ENCODE measurements at regions not wholly inside any gene's neighbourhood (a gene's known extent, or its start where the extent isn't known, plus 50 kb on each side); places are given as distances from the start of the nearest gene placed in this dataset.

DNA sequence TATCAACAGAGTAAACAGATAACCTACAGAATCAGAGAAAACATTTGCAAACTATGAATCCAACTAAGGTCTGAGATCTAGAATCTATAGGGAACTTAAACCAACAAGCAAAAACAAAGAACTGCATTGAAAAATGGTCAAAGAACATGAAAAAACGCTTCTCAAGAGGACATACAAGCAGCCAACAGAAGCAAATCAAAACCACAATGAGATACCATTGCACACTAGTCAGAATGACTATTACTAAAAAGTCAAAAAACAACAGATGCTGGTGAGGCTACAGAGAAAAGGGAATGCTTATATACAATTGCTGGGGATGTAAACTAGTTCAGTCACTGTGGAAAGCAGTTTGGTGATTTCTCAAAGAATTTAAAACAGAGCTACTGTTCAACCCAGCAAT is 255.7 kb downstream of the TMEM47 start:
- no peaks in the 10 kb centered on the region for H3K36me3 ChIP-seq
- no peak overlapping the region for H3K4me3 ChIP-seq
- intact Hi-C loops (cut with DNase I; ENCODE audit: low total_unique reads): no loop called here
- H3K9me3 ChIP-seq: no peaks in the 10 kb centered on the region
- H3K27ac ChIP-seq: no peak overlapping the region
- no peaks in the 10 kb centered on the region for H3K4me1 ChIP-seq
- DNase-seq: no peak
- TF ChIP-seq POLR2A (IDR thresholded peaks at IDR 0.05) (no peak), POLR2AphosphoS5 (IDR thresholded peaks at IDR 0.05) (no peak)
- TF ChIP-seq, protein P1, sequence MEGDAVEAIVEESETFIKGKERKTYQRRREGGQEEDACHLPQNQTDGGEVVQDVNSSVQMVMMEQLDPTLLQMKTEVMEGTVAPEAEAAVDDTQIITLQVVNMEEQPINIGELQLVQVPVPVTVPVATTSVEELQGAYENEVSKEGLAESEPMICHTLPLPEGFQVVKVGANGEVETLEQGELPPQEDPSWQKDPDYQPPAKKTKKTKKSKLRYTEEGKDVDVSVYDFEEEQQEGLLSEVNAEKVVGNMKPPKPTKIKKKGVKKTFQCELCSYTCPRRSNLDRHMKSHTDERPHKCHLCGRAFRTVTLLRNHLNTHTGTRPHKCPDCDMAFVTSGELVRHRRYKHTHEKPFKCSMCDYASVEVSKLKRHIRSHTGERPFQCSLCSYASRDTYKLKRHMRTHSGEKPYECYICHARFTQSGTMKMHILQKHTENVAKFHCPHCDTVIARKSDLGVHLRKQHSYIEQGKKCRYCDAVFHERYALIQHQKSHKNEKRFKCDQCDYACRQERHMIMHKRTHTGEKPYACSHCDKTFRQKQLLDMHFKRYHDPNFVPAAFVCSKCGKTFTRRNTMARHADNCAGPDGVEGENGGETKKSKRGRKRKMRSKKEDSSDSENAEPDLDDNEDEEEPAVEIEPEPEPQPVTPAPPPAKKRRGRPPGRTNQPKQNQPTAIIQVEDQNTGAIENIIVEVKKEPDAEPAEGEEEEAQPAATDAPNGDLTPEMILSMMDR (IDR thresholded peaks at IDR 0.05 in 8 of 11, conservative IDR thresholded peaks at IDR 0.05 in 3 of 11): no peak
- 37 to 80% (median 57%) methylated on average over 1 of the region's 1 CpG for WGBS, 5 donors
- H3K27me3 ChIP-seq (replicated peaks in 1 of 7): no peaks in the 10 kb centered on the region

DNA sequence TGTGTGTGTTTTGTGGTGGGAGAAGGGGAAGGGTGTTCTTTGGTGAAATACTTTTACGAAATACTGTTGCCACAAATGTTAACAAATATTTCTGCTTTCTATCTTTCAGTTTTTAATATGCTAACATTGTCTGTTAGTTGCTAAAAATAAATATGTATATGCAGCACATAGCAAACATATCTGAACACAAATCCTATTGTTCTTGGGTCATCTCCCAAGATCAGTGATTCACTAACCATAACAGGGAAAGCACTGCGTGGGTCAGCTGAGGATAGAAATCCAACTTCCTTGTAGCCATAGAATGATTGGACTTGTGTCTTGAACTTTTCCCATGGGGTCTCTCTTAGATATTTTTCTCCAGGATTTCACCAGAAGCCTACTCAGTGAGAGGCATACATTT is 250.3 kb upstream of the FAM47A start:
- H3K9me3 ChIP-seq: no peaks in the 10 kb centered on the region
- WGBS, 5 donors: 54 to 95% (median 75%) methylated on average over 2 of the region's 2 CpGs

DNA sequence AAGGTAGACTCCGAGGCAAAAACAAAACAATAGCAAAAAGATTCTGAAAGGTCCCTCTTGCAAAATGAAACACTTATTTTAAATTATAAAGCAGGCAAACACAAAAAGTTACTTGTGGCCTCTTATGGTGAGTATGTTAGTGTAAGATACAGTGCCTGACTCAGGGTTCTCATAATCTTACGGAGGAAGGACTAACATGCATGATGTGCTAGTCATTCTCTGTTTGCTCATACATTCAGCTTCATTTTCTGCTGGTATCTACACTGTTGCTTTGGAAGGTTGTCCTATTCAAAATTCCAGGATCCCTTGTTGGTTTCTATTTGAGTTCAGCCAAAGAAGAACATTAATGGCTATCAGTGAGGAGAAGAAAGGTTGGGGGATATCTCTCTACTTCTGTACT is 249.1 kb upstream of the FAM47A start:
- no peaks in the 10 kb centered on the region for H3K9me3 ChIP-seq
- 68 to 93% (median 74%) methylated on average over 2 of the region's 2 CpGs for WGBS, 5 donors
- intact Hi-C loops (cut with DNase I; ENCODE audit: low total_unique reads): no loop called here
- no peaks in the 10 kb centered on the region for H3K4me1 ChIP-seq
- TF ChIP-seq POLR2A (IDR thresholded peaks at IDR 0.05) (no peak), POLR2AphosphoS5 (IDR thresholded peaks at IDR 0.05) (no peak)
- TF ChIP-seq, protein P1 (IDR thresholded peaks at IDR 0.05 in 8 of 11, conservative IDR thresholded peaks at IDR 0.05 in 3 of 11): no peak
- H3K27me3 ChIP-seq (replicated peaks in 1 of 7): no peaks in the 10 kb centered on the region
- no peaks in the 10 kb centered on the region for H3K36me3 ChIP-seq
- no peak for DNase-seq
- H3K27ac ChIP-seq: no peak overlapping the region
- no peak overlapping the region for H3K4me3 ChIP-seq

More for the DNA sequence above, 250.3 kb upstream of the FAM47A start:
- no peak for DNase-seq
- Histone ChIP-seq H3K27ac (no peak overlapping the region), H3K4me3 (no peak overlapping the region), H3K36me3 (no peaks in the 10 kb centered on the region), H3K27me3 (replicated peaks in 1 of 7) (no peaks in the 10 kb centered on the region), H3K4me1 (no peaks in the 10 kb centered on the region)
- TF ChIP-seq, protein P1 (IDR thresholded peaks at IDR 0.05 in 8 of 11, conservative IDR thresholded peaks at IDR 0.05 in 3 of 11): no peak
- TF ChIP-seq POLR2AphosphoS5 (IDR thresholded peaks at IDR 0.05) (no peak), POLR2A (IDR thresholded peaks at IDR 0.05) (no peak)
- intact Hi-C loops (cut with DNase I; ENCODE audit: low total_unique reads): no loop called here

DNA sequence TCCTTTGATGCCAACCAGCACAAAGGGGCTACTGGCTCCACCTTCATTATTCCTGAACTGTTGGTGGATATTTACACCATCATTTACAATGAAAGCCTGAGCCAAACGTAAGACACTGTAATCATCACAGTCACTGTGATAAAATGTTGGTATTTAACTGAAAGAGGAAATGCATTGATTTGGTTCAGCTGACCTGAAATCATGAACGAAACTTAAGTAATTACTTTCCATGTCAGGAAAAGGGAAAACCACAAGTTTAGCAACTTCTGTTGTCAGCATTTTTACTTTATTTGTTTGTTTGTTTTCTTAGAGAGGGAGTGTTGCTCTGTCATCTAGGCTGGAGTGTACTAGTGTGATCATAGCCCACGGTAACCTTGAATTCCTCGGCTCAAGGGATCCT is 247.8 kb upstream of the FAM47A start:
- intact Hi-C loops (cut with DNase I; ENCODE audit: low total_unique reads): no loop called here
- Histone ChIP-seq H3K4me1 (no peaks in the 10 kb centered on the region), H3K4me3 (no peak overlapping the region), H3K27ac (no peak overlapping the region), H3K9me3 (no peaks in the 10 kb centered on the region), H3K36me3 (no peaks in the 10 kb centered on the region), H3K27me3 (replicated peaks in 1 of 7) (no peaks in the 10 kb centered on the region)
- WGBS, 5 donors: 41 to 54% (median 50%) methylated on average over 4 of the region's 4 CpGs
- no peak for DNase-seq
- TF ChIP-seq POLR2A (IDR thresholded peaks at IDR 0.05) (no peak), POLR2AphosphoS5 (IDR thresholded peaks at IDR 0.05) (no peak)
- TF ChIP-seq, protein P1 (IDR thresholded peaks at IDR 0.05 in 8 of 11, conservative IDR thresholded peaks at IDR 0.05 in 3 of 11): no peak

All from spleen (tissue), 11 donors.